Parathyroid adenoma (tissue), 2 donors: ENCODE measurements at regions not wholly inside any gene's neighbourhood (a gene's known extent, or its start where the extent isn't known, plus 50 kb on each side); places are given as distances from the start of the nearest gene placed in this dataset.

ENCODE experiments used
- H2AFZ ChIP-seq: fragments of 300-600 bp; sonication (generic); one replicate; pipeline ENCODE4 v1.7.0; 2017; ENCODE audit warnings: antibody characterized with exemption, mild to moderate bottlenecking
- H3K27ac ChIP-seq: fragments of 300-600 bp; sonication (generic); one replicate; pipeline ENCODE4 v1.7.0; 2017
- H3K27me3 ChIP-seq: fragments of 300-600 bp; sonication (generic); one replicate; pipeline ENCODE4 v1.7.0; 2017; ENCODE audit warnings: low read length; ENCODE audit not compliant: control insufficient read depth, insufficient read depth
- H3K36me3 ChIP-seq: fragments of 300-600 bp; sonication (generic); one replicate; pipeline ENCODE4 v1.7.0; 2017; ENCODE audit warnings: low read length; ENCODE audit not compliant: control insufficient read depth, insufficient read depth
- H3K4me1 ChIP-seq: fragments of 300-600 bp; sonication (generic); one replicate; pipeline ENCODE4 v1.7.0; 2017; ENCODE audit warnings: control low read depth
- H3K4me2 ChIP-seq: fragments of 300-600 bp; sonication (generic); one replicate; pipeline ENCODE4 v1.7.0; 2017; ENCODE audit warnings: low read length
- H3K4me3 ChIP-seq: fragments of 300-600 bp; sonication (generic); one replicate; pipeline ENCODE4 v1.7.0; 2017; ENCODE audit warnings: low read depth, low read length
- H3K79me2 ChIP-seq: fragments of 300-600 bp; sonication (generic); one replicate; pipeline ENCODE4 v1.7.0; 2017; ENCODE audit warnings: control low read depth
- H3K9ac ChIP-seq: fragments of 300-600 bp; sonication (generic); one replicate; pipeline ENCODE4 v1.7.0; 2017; ENCODE audit warnings: mild to moderate bottlenecking
- H3K9me3 ChIP-seq: fragments of 300-600 bp; sonication (generic); one replicate; pipeline ENCODE4 v1.7.0; 2017; ENCODE audit warnings: low read length; ENCODE audit not compliant: control insufficient read depth
- TF ChIP-seq, protein P1 (sequence below): fragments of 300-600 bp; sonication (generic); IDR thresholded peaks from one replicate; pipeline ENCODE4 v1.7.0; 2017; ENCODE audit warnings: antibody characterized with exemption, mild to moderate bottlenecking
- donor health status: primary hyperparathyroidism.

- H3K4me3 ChIP-seq, result no peak overlapping the region
- H3K27me3 ChIP-seq, result no peaks in the 10 kb centered on the region
- no peak overlapping the region for H3K4me2 ChIP-seq
- H2AFZ ChIP-seq, result no peak overlapping the region
- no peaks in the 10 kb centered on the region for H3K36me3 ChIP-seq
- no peaks in the 10 kb centered on the region for H3K4me1 ChIP-seq
- no peak overlapping the region for H3K9ac ChIP-seq
- TF ChIP-seq, protein P1, sequence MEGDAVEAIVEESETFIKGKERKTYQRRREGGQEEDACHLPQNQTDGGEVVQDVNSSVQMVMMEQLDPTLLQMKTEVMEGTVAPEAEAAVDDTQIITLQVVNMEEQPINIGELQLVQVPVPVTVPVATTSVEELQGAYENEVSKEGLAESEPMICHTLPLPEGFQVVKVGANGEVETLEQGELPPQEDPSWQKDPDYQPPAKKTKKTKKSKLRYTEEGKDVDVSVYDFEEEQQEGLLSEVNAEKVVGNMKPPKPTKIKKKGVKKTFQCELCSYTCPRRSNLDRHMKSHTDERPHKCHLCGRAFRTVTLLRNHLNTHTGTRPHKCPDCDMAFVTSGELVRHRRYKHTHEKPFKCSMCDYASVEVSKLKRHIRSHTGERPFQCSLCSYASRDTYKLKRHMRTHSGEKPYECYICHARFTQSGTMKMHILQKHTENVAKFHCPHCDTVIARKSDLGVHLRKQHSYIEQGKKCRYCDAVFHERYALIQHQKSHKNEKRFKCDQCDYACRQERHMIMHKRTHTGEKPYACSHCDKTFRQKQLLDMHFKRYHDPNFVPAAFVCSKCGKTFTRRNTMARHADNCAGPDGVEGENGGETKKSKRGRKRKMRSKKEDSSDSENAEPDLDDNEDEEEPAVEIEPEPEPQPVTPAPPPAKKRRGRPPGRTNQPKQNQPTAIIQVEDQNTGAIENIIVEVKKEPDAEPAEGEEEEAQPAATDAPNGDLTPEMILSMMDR, result no peak
- H3K27ac ChIP-seq, result no peak overlapping the region
- no peaks in the 10 kb centered on the region for H3K9me3 ChIP-seq
- H3K79me2 ChIP-seq, result no peaks in the 10 kb centered on the region
These were observed 121.0 kb upstream of the PCDH9 start for GRCh38 chr13:67351114-67351513.

- TF ChIP-seq, protein P1, result no peak
- Histone ChIP-seq H3K4me3 (no peak overlapping the region), H3K27me3 (no peaks in the 10 kb centered on the region), H3K9me3 (no peaks in the 10 kb centered on the region), H3K4me1 (no peaks in the 10 kb centered on the region), H3K4me2 (no peak overlapping the region), H3K9ac (no peak overlapping the region), H2AFZ (no peak overlapping the region), H3K79me2 (no peaks in the 10 kb centered on the region), H3K27ac (no peak overlapping the region), H3K36me3 (no peaks in the 10 kb centered on the region)
These were observed 113.6 kb upstream of the PCDH9 start for GRCh38 chr13:67343777-67344176.

DNA sequence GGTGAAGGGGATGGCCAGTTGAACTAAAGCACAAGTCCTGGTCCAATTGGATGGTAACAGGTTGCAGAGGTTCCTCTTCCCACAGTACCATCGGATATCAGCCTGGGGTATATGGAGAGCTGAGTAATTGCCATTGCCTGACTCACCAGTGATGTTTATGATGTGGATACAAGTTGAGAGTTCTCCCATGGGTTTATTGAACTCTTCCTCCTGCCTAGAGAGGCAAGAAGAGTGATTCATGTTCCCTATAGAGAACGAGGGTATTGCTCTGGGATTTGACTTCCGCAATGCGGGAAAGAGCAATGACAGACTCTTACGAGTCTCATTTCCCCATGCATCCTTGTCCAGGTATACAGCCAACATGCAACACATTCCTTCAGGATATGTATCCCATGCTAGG is 111.3 kb upstream of the PCDH9 start:
- no peaks in the 10 kb centered on the region for H3K27me3 ChIP-seq
- TF ChIP-seq, protein P1, result no peak
- no peaks in the 10 kb centered on the region for H3K9me3 ChIP-seq
- no peak overlapping the region for H3K27ac ChIP-seq
- H2AFZ ChIP-seq, result no peak overlapping the region
- no peak overlapping the region for H3K4me3 ChIP-seq
- no peak overlapping the region for H3K4me2 ChIP-seq
- H3K36me3 ChIP-seq, result no peaks in the 10 kb centered on the region
- H3K9ac ChIP-seq, result no peak overlapping the region
- no peaks in the 10 kb centered on the region for H3K4me1 ChIP-seq
- H3K79me2 ChIP-seq, result no peaks in the 10 kb centered on the region

DNA sequence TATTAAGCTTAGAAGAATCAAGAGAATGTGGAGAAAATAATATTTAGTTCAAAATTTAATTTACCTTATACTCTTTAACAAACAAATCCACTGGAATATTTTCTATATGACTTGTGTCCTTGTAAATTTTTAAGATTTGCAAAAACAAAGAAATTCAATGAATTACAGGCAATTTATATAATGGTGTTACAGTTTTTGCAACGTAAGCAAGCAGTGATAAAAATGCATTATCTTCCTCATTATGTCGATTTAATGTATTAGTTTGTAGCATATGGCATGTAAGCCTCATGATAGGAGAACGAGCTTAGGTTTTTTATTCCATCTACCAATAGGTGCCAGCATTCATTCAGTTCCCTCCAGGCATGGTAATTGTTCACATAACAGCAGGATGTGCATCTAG is 100.0 kb upstream of the PCDH9 start:
- Histone ChIP-seq H3K27me3 (no peaks in the 10 kb centered on the region), H2AFZ (no peak overlapping the region), H3K9ac (no peak overlapping the region), H3K36me3 (no peaks in the 10 kb centered on the region), H3K79me2 (no peaks in the 10 kb centered on the region), H3K27ac (no peak overlapping the region), H3K9me3 (no peaks in the 10 kb centered on the region), H3K4me1 (no peaks in the 10 kb centered on the region), H3K4me3 (no peak overlapping the region), H3K4me2 (no peak overlapping the region)
- TF ChIP-seq, protein P1, result no peak

GRCh38 chr13:67328895-67329294 is 98.8 kb upstream of the PCDH9 start:
- no peaks in the 10 kb centered on the region for H3K79me2 ChIP-seq
- no peak overlapping the region for H2AFZ ChIP-seq
- TF ChIP-seq, protein P1, result no peak
- H3K4me2 ChIP-seq, result no peak overlapping the region
- no peak overlapping the region for H3K27ac ChIP-seq
- no peaks in the 10 kb centered on the region for H3K4me1 ChIP-seq
- no peaks in the 10 kb centered on the region for H3K36me3 ChIP-seq
- H3K9ac ChIP-seq, result no peak overlapping the region
- H3K9me3 ChIP-seq, result no peaks in the 10 kb centered on the region
- H3K4me3 ChIP-seq, result no peak overlapping the region
- no peaks in the 10 kb centered on the region for H3K27me3 ChIP-seq
